CD4-positive, alpha-beta T cell treated with Interleukin-2 at 100 ng/mL for 4 hours (primary cell): ENCODE measurements at regions not wholly inside any gene's neighbourhood (a gene's known extent, or its start where the extent isn't known, plus 50 kb on each side); places are given as distances from the start of the nearest gene placed in this dataset.

ENCODE experiments used
- DNase-seq: peaks from one replicate; pipeline ENCODE4 v3.0.0-alpha.2; 2020; ENCODE audit warnings: low spot score

GRCh38 chr9:28329323-28329722, 756.0 kb upstream of the C9orf72 start:
- no peak for DNase-seq

GRCh38 chr9:28332648-28333047, 759.4 kb upstream of the C9orf72 start:
- no peak for DNase-seq

- no peak for DNase-seq
Observed at GRCh38 chr9:28341913-28342312, 768.6 kb upstream of the C9orf72 start.

GRCh38 chr9:28342815-28343338, 769.6 kb upstream of the C9orf72 start:
- DNase-seq: no peak

GRCh38 chr9:28363151-28363562, 789.9 kb upstream of the C9orf72 start:
- DNase-seq: no peak

GRCh38 chr9:28365020-28365640, 791.8 kb upstream of the C9orf72 start:
- DNase-seq: no peak

- no peak for DNase-seq
Observed at GRCh38 chr9:28365728-28366127, 792.4 kb upstream of the C9orf72 start.

GRCh38 chr9:28378231-28378630, 805.0 kb upstream of the C9orf72 start:
- DNase-seq: no peak

GRCh38 chr9:28379082-28379481, 805.8 kb upstream of the C9orf72 start:
- no peak for DNase-seq

GRCh38 chr9:28389411-28389810, 816.1 kb upstream of the C9orf72 start:
- DNase-seq: no peak

- no peak for DNase-seq
Observed at GRCh38 chr9:28394774-28395173, 821.5 kb upstream of the C9orf72 start.

GRCh38 chr9:28396058-28396457, 822.8 kb upstream of the C9orf72 start:
- DNase-seq: no peak

- no peak for DNase-seq
Observed at GRCh38 chr9:28407351-28407750, 834.1 kb upstream of the C9orf72 start.

GRCh38 chr9:28409919-28410318, 836.6 kb upstream of the C9orf72 start:
- no peak for DNase-seq

- DNase-seq: no peak
Observed at GRCh38 chr9:28410411-28410810, 837.1 kb upstream of the C9orf72 start.

GRCh38 chr9:28413471-28413870, 840.2 kb upstream of the C9orf72 start:
- no peak for DNase-seq

- DNase-seq: no peak
Observed at GRCh38 chr9:28423255-28423654, 850.0 kb upstream of the C9orf72 start.

- no peak for DNase-seq
Observed at GRCh38 chr9:28435456-28435855, 862.2 kb upstream of the C9orf72 start.

- no peak for DNase-seq
Observed at GRCh38 chr9:28439688-28440087, 866.4 kb upstream of the C9orf72 start.

- no peak for DNase-seq
Observed at GRCh38 chr9:28443461-28443860, 870.2 kb upstream of the C9orf72 start.

GRCh38 chr9:28444637-28445036, 871.4 kb upstream of the C9orf72 start:
- no peak for DNase-seq

GRCh38 chr9:28445211-28445610, 871.9 kb upstream of the C9orf72 start:
- no peak for DNase-seq

- DNase-seq: no peak
Observed at GRCh38 chr9:28453918-28454317, 880.6 kb upstream of the C9orf72 start.

GRCh38 chr9:28456861-28457260, 883.6 kb upstream of the C9orf72 start:
- no peak for DNase-seq
